GM19025 (cell line): ENCODE measurements at regions not wholly inside any gene's neighbourhood (a gene's known extent, or its start where the extent isn't known, plus 50 kb on each side); places are given as distances from the start of the nearest gene placed in this dataset.
"Not testable (repeated sequence)": the region's sequence is repeated elsewhere in the genome, so short reads cannot be mapped to it uniquely, and the experiment has no call there.

Experiments
- ATAC-seq: cut with Tn5 transposase; IDR thresholded peaks from one replicate; pipeline ENCODE4 v1.9.1; 2021; ENCODE audit warnings: mild to moderate bottlenecking, low read depth, moderate library complexity; ENCODE audit not compliant: unreplicated experiment

GRCh38 chr13:32828711-32829110 lies 187.5 kb upstream of the KL start:
- no peak for ATAC-seq

- no peak for ATAC-seq
These were observed 187.0 kb upstream of the KL start for GRCh38 chr13:32829269-32829668.

GRCh38 chr13:32829676-32830335 lies 186.4 kb upstream of the KL start:
- ATAC-seq, result no peak

- ATAC-seq, result no peak
These were observed 185.7 kb upstream of the KL start for GRCh38 chr13:32830336-32831031.

- no peak for ATAC-seq
These were observed 178.8 kb upstream of the KL start for GRCh38 chr13:32837307-32837972.

GRCh38 chr13:32837973-32838927 lies 178.0 kb upstream of the KL start:
- ATAC-seq, result no peak

- ATAC-seq, result peak; percentile 49
These were observed 177.3 kb upstream of the KL start for GRCh38 chr13:32838945-32839344.

- no peak for ATAC-seq
These were observed 176.1 kb upstream of the KL start for GRCh38 chr13:32840113-32840512.

- no peak for ATAC-seq
These were observed 175.1 kb upstream of the KL start for GRCh38 chr13:32840989-32841713.

GRCh38 chr13:32845952-32846950 lies 170.0 kb upstream of the KL start:
- no peak for ATAC-seq

GRCh38 chr13:32847976-32848375 lies 168.2 kb upstream of the KL start:
- not testable (repeated sequence) for ATAC-seq

GRCh38 chr13:32849369-32849768 lies 166.9 kb upstream of the KL start:
- ATAC-seq, result no peak

- ATAC-seq, result no peak
These were observed 165.7 kb upstream of the KL start for GRCh38 chr13:32850316-32851052.

GRCh38 chr13:32851083-32852069 lies 164.8 kb upstream of the KL start:
- ATAC-seq, result no peak

- ATAC-seq, result no peak
These were observed 163.7 kb upstream of the KL start for GRCh38 chr13:32852526-32852925.

GRCh38 chr13:32857077-32857476 lies 159.1 kb upstream of the KL start:
- no peak for ATAC-seq

- no peak for ATAC-seq
These were observed 158.5 kb upstream of the KL start for GRCh38 chr13:32857689-32858088.
